ENCODE measurements at regions not wholly inside any gene's neighbourhood (a gene's known extent, or its start where the extent isn't known, plus 50 kb on each side); places are given as distances from the start of the nearest gene placed in this dataset.

GRCh38 chr17:27236717-27237315 lies 57.1 kb upstream of the WSB1 start:
- ChIA-PET POLR2A (interaction anchor here (0.5 to 1.6 kb wide), 10 partner anchors 9 to 513 kb away, joined by 3 to 7 read pairs (median 3); no protein-coding TSS in a partner anchor), CTCF (ENCODE audit: low intra/inter-chr PET ratio) (interaction anchor here (0.6 to 4.9 kb wide), 8 partner anchors 9 to 520 kb away, joined by 3 to 60 read pairs (median 4); no protein-coding TSS in a partner anchor)
- Histone ChIP-seq H3K9me3 (replicated peaks; ENCODE audit: control insufficient read depth, insufficient read depth, low read depth, low read length) (no peaks in the 10 kb centered on the region), H3K9me1 (ENCODE audit: control insufficient read depth, insufficient read depth, low read length) (no peaks in the 10 kb centered on the region), H3K4me3 (no peak overlapping the region), H3K4me2 (ENCODE audit: insufficient read depth, low read length) (no peak overlapping the region), H3K4me1 (replicated peaks in 1 of 2; ENCODE audit: control insufficient read depth in 2 of 2, insufficient read depth in 2 of 2, low read length in 2 of 2) (peaks cover 0 to 4% of the 10 kb centered on the region in 2 experiments; a peak in 2 of 5 replicates), H3K27ac (ENCODE audit: extremely low read depth, low read depth, low read length) (no peak overlapping the region), H3K79me2 (ENCODE audit: control insufficient read depth, insufficient read depth, low read length) (no peaks in the 10 kb centered on the region), H4K20me1 (replicated peaks; ENCODE audit: control insufficient read depth, insufficient read depth, low read length) (no peaks in the 10 kb centered on the region), H2AFZ (ENCODE audit: low read depth, low read length) (no peak overlapping the region), H3K36me3 (ENCODE audit: control insufficient read depth, insufficient read depth, low read length) (no peaks in the 10 kb centered on the region), H3K9ac (ENCODE audit: insufficient read depth in 1 of 2, low read depth in 2 of 2, low read length in 2 of 2) (no peak overlapping the region), H3K27me3 (ENCODE audit: control insufficient read depth in 2 of 2, insufficient read depth in 2 of 2, low read length in 2 of 2) (no peaks in the 10 kb centered on the region)
- DNase-seq (ENCODE audit: extremely low read depth in 1 of 4, low spot score in 3 of 4) (peak; percentile 69 to 80 (median 74)), ATAC-seq (peak; percentile 81), FAIRE-seq (peak; percentile 95)
- in situ Hi-C loops (cut with MboI) (loop anchor here (5.0 to 10.0 kb wide), 3 partner anchors 95 to 508 kb away; no protein-coding TSS in a partner anchor), intact Hi-C loops (cut with micrococcal nuclease) (loop anchor here (2.0 to 5.0 kb wide), 2 partner anchors 414 to 520 kb away; no protein-coding TSS in a partner anchor)
- WGBS (ENCODE audit: insufficient coverage, low coverage, missing lambda C conversion rate): 60% methylated on average over 3 of the region's 3 CpGs
- no TSS peak for BruUV-seq (replicated peaks)
- TF ChIP-seq HMG20B (CRISPR knock-in tag; IDR thresholded peaks at IDR 0.05) (no peak), RFX5 (IDR thresholded peaks at IDR 0.05; ENCODE audit: low read depth, low read length) (no peak), SP2 (IDR thresholded peaks at IDR 0.05; ENCODE audit: extremely low read depth, low read depth, low read length, poor library complexity, severe bottlenecking) (no peak), ARID3A (IDR thresholded peaks at IDR 0.05; ENCODE audit: borderline replicate concordance, low read depth, low read length) (peak; percentile 17; the same call in 1 of the 2 replicates), JUND (IDR thresholded peaks at IDR 0.05; ENCODE audit: borderline replicate concordance, low read depth, low read length) (peak; percentile 12; the same call in 1 of the 2 replicates), JUND (tag; IDR thresholded peaks at IDR 0.05; ENCODE audit: borderline replicate concordance, low read depth, low read length) (0 out of 3 replicates have a peak, but pooled peaks have one; percentile 15), DEAF1 (CRISPR knock-in tag; IDR thresholded peaks at IDR 0.05) (peak; percentile 91), CEBPG (CRISPR knock-in tag; IDR thresholded peaks at IDR 0.05) (no peak), CEBPG (tag; conservative IDR thresholded peaks at IDR 0.05 in 1 of 2, IDR thresholded peaks at IDR 0.05 in 1 of 2) (peak in 1 of 2 experiments; percentile 33; a peak in 1 of 4 replicates), SMC3 (conservative IDR thresholded peaks at IDR 0.05; ENCODE audit: insufficient read depth, low read depth, low read length) (peak; percentile 79)
- TF ChIP-seq, protein P1, sequence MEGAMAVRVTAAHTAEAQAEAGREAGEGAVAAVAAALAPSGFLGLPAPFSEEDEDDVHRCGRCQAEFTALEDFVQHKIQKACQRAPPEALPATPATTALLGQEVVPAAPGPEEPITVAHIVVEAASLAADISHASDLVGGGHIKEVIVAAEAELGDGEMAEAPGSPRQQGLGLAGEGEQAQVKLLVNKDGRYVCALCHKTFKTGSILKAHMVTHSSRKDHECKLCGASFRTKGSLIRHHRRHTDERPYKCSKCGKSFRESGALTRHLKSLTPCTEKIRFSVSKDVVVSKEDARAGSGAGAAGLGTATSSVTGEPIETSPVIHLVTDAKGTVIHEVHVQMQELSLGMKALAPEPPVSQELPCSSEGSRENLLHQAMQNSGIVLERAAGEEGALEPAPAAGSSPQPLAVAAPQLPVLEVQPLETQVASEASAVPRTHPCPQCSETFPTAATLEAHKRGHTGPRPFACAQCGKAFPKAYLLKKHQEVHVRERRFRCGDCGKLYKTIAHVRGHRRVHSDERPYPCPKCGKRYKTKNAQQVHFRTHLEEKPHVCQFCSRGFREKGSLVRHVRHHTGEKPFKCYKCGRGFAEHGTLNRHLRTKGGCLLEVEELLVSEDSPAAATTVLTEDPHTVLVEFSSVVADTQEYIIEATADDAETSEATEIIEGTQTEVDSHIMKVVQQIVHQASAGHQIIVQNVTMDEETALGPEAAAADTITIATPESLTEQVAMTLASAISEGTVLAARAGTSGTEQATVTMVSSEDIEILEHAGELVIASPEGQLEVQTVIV (CRISPR knock-in tag; IDR thresholded peaks at IDR 0.05; ENCODE audit: borderline replicate concordance): no peak
- TF ChIP-seq, protein P2, sequence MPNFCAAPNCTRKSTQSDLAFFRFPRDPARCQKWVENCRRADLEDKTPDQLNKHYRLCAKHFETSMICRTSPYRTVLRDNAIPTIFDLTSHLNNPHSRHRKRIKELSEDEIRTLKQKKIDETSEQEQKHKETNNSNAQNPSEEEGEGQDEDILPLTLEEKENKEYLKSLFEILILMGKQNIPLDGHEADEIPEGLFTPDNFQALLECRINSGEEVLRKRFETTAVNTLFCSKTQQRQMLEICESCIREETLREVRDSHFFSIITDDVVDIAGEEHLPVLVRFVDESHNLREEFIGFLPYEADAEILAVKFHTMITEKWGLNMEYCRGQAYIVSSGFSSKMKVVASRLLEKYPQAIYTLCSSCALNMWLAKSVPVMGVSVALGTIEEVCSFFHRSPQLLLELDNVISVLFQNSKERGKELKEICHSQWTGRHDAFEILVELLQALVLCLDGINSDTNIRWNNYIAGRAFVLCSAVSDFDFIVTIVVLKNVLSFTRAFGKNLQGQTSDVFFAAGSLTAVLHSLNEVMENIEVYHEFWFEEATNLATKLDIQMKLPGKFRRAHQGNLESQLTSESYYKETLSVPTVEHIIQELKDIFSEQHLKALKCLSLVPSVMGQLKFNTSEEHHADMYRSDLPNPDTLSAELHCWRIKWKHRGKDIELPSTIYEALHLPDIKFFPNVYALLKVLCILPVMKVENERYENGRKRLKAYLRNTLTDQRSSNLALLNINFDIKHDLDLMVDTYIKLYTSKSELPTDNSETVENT (CRISPR knock-in tag; IDR thresholded peaks at IDR 0.05): no peak

Measured in K562 (cell line).